PFSK-1 (cell line): ENCODE measurements at regions not wholly inside any gene's neighbourhood (a gene's known extent, or its start where the extent isn't known, plus 50 kb on each side); places are given as distances from the start of the nearest gene placed in this dataset.

Experiments
- FOXP2 ChIP-seq: optimal IDR thresholded peaks from 2 replicates; pipeline ENCODE3; 2011; ENCODE audit warnings: borderline replicate concordance, control low read depth, inconsistent platforms; ENCODE audit not compliant: insufficient read depth; ENCODE audit errors: extremely low read length, extremely low read depth
- POLR2AphosphoS5 ChIP-seq: IDR thresholded peaks from 2 replicates; pipeline ENCODE4 v1.6.1; 2012; ENCODE audit warnings: low read depth, mild to moderate bottlenecking, control low read depth, low read length, moderate library complexity
- SIN3A ChIP-seq: IDR thresholded peaks from 2 replicates; pipeline ENCODE4 v1.6.1; 2012; ENCODE audit warnings: mild to moderate bottlenecking, low read length, moderate library complexity, borderline replicate concordance; ENCODE audit not compliant: insufficient read depth
- TAF1 ChIP-seq: IDR thresholded peaks from 2 replicates; pipeline ENCODE4 v1.6.1; 2012; ENCODE audit warnings: low read length, control low read depth, borderline replicate concordance; ENCODE audit not compliant: insufficient read depth
- TF ChIP-seq, protein P1 (sequence below), 2 experiments: IDR thresholded peaks; 2 replicates each; pipeline versions ENCODE4 v1.6.1 to v1.8.0; 2011 to 2012; ENCODE audit warnings: low read depth in 2 of 2, low read length in 2 of 2, control low read depth in 1 of 2, inconsistent platforms in 1 of 2, mild to moderate bottlenecking in 1 of 2, moderate library complexity in 1 of 2; ENCODE audit not compliant: insufficient read depth in 1 of 2

- TF ChIP-seq SIN3A, result no peak
- no peak for TF ChIP-seq TAF1
- no peak for TF ChIP-seq POLR2AphosphoS5
- TF ChIP-seq, protein P1, sequence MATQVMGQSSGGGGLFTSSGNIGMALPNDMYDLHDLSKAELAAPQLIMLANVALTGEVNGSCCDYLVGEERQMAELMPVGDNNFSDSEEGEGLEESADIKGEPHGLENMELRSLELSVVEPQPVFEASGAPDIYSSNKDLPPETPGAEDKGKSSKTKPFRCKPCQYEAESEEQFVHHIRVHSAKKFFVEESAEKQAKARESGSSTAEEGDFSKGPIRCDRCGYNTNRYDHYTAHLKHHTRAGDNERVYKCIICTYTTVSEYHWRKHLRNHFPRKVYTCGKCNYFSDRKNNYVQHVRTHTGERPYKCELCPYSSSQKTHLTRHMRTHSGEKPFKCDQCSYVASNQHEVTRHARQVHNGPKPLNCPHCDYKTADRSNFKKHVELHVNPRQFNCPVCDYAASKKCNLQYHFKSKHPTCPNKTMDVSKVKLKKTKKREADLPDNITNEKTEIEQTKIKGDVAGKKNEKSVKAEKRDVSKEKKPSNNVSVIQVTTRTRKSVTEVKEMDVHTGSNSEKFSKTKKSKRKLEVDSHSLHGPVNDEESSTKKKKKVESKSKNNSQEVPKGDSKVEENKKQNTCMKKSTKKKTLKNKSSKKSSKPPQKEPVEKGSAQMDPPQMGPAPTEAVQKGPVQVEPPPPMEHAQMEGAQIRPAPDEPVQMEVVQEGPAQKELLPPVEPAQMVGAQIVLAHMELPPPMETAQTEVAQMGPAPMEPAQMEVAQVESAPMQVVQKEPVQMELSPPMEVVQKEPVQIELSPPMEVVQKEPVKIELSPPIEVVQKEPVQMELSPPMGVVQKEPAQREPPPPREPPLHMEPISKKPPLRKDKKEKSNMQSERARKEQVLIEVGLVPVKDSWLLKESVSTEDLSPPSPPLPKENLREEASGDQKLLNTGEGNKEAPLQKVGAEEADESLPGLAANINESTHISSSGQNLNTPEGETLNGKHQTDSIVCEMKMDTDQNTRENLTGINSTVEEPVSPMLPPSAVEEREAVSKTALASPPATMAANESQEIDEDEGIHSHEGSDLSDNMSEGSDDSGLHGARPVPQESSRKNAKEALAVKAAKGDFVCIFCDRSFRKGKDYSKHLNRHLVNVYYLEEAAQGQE (IDR thresholded peaks at IDR 0.05; ENCODE audit: insufficient read depth in 1 of 2, low read depth in 2 of 2, low read length in 2 of 2), result peak in 1 of 2 experiments; percentile 60; a peak in 1 of 4 replicates
These were observed 59.8 kb upstream of the CPLX2 start for GRCh38 chr5:175811589-175811988.

GRCh38 chr5:175813943-175814630 lies 57.3 kb upstream of the CPLX2 start:
- TF ChIP-seq TAF1 (no peak), FOXP2 (no peak), SIN3A (no peak), POLR2AphosphoS5 (no peak)
- TF ChIP-seq, protein P1 (IDR thresholded peaks at IDR 0.05; ENCODE audit: insufficient read depth in 1 of 2, low read depth in 2 of 2, low read length in 2 of 2), result no peak

DNA sequence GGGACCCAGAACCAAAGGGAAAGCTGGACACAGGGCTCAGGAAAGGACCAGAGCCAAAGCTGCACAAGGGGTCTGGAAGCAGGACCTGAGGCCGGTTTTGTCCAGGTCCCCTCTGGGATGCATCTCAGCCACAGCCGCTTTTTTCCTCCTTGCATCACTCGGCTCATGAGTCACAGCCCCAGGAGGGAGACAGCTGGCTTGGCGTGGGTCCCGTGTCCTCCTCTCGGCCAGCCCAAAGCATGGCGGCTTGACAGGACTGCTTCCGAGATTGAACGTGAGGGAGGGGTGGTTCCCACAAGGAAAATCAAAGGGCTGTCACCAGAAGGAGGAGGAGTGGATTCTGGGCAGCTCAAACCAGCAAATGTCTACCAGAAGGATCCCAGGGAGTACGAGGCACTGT lies 56.7 kb upstream of the CPLX2 start:
- TF ChIP-seq, protein P1 (IDR thresholded peaks at IDR 0.05; ENCODE audit: insufficient read depth in 1 of 2, low read depth in 2 of 2, low read length in 2 of 2), result peak in 1 of 2 experiments; percentile 8; a peak in 1 of 4 replicates
- TF ChIP-seq TAF1 (no peak), FOXP2 (no peak), POLR2AphosphoS5 (no peak)

DNA sequence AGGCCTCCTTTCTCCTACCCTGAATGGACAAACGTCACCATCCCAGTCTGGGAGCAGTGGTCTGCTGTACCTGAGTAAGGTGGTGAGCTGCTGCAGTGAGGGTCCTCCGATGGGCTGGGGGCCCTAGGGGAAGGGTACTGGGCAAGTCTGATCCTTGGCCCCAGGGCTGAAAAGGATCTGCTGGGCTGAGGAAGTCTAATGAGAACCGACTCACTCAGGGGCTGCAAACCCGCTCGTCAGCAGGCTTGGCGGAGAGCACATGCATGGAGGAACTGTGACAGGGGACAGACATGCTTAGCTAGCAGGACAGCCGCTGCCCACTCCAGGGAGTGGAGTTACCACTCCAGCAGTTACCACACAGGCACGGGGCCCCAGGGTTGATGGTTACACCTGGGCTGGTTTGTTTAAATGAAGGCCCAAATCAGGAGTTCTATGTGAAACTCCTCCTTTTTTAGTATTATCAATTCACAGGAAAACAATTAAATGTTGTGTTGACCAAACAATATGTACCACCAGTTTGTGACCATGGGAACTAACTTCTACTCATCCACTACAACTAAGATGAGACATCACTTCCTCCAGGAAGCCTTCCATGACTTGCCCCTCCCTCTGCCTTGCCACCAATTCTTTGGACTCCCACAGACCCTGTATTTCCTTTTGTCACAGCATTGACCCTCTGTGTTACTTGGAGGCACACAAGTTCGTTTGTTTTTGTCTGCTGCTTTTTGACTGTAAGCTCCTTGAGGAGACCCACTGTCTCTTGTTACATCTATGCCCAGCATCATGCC lies 56.1 kb upstream of the CPLX2 start:
- no peak for TF ChIP-seq SIN3A
- TF ChIP-seq, protein P1 (IDR thresholded peaks at IDR 0.05; ENCODE audit: insufficient read depth in 1 of 2, low read depth in 2 of 2, low read length in 2 of 2), result no peak
- TF ChIP-seq POLR2AphosphoS5, result no peak
- no peak for TF ChIP-seq FOXP2
- no peak for TF ChIP-seq TAF1
